SK-N-SH (cell line): ENCODE measurements at regions not wholly inside any gene's neighbourhood (a gene's known extent, or its start where the extent isn't known, plus 50 kb on each side); places are given as distances from the start of the nearest gene placed in this dataset.

Experiments used
- CTCF ChIA-PET: fragments of 300-600, 350-600 bp; formaldehyde crosslinking; extraction: SDS; loops from one replicate; lab custom pipeline; 2021; lab: Yijun Ruan, JAX
- POLR2A ChIA-PET: fragments of 350-600 bp; sonication (Branson Sonifier 250); formaldehyde crosslinking; extraction: SDS; loops from one replicate; lab custom pipeline; 2020; ENCODE audit warnings: antibody characterized with exemption, inconsistent platforms; lab: Yijun Ruan, JAX
- DNase-seq: peaks from one replicate; pipeline ENCODE4 v3.0.0; 2012
- H2AFZ ChIP-seq: fragments of 200-600 bp; sonication (generic); 2 replicates; pipeline ENCODE4 v1.8.1; 2016; ENCODE audit warnings: antibody characterized with exemption, mild to moderate bottlenecking, low read depth
- H3F3A ChIP-seq: fragments of 200-600 bp; sonication (generic); replicated peaks from 2 replicates; pipeline ENCODE3; 2016; ENCODE audit warnings: antibody characterized with exemption, mild to moderate bottlenecking; ENCODE audit not compliant: insufficient read depth
- H3K27ac ChIP-seq, 2 experiments: fragments of 200-500 bp in 1 of 2; fragments of 200-600 bp in 1 of 2; sonication (Bioruptor generic) in 1 of 2; sonication (generic), shearing (Covaris generic) in 1 of 2; 2 replicates each; pipeline versions ENCODE4 v1.5.1 to v1.6.1; 2014 to 2016; ENCODE audit warnings: low read depth in 2 of 2, inconsistent platforms in 1 of 2, low read length in 1 of 2, mild to moderate bottlenecking in 1 of 2, mixed read lengths in 1 of 2
- H3K27me3 ChIP-seq: fragments of 200-600 bp; sonication (generic), shearing (Covaris generic); 2 replicates; pipeline ENCODE4 v1.6.1; 2016; ENCODE audit warnings: mixed run types; ENCODE audit not compliant: insufficient read depth
- H3K36me3 ChIP-seq, 2 experiments: fragments of 200-500 bp in 1 of 2; fragments of 200-600 bp in 1 of 2; sonication (Bioruptor generic) in 1 of 2; sonication (generic) in 1 of 2; replicated peaks in 1 of 2; 2 replicates each; pipeline versions ENCODE3 to v1.5.1; 2014 to 2016; ENCODE audit warnings: low read length in 1 of 2, mild to moderate bottlenecking in 1 of 2; ENCODE audit not compliant: insufficient read depth in 2 of 2, control insufficient read depth in 1 of 2
- H3K4me1 ChIP-seq, 2 experiments: fragments of 200-500 bp in 1 of 2; fragments of 200-600 bp in 1 of 2; sonication (Bioruptor generic) in 1 of 2; sonication (generic), shearing (Covaris generic) in 1 of 2; 2 replicates each; pipeline versions ENCODE4 v1.5.1 to v1.6.1; 2014 to 2016; ENCODE audit warnings: low read depth in 1 of 2, low read length in 1 of 2, mixed run types in 1 of 2; ENCODE audit not compliant: insufficient read depth in 2 of 2, control insufficient read depth in 1 of 2
- H3K4me2 ChIP-seq: fragments of 200-600 bp; sonication (generic), shearing (Covaris generic); 2 replicates; pipeline ENCODE4 v1.6.1; 2017; ENCODE audit warnings: mixed run types
- H3K4me3 ChIP-seq, 2 experiments: fragments of 200-500 bp in 1 of 2; fragments of 200-600 bp in 1 of 2; sonication (Bioruptor generic) in 1 of 2; sonication (generic), shearing (Covaris generic) in 1 of 2; 2 replicates each; pipeline versions ENCODE4 v1.5.1 to v1.8.1; 2014 to 2016; ENCODE audit warnings: low read depth in 2 of 2, inconsistent platforms in 1 of 2, low read length in 1 of 2, mild to moderate bottlenecking in 1 of 2, mixed read lengths in 1 of 2, moderate library complexity in 1 of 2
- H3K79me2 ChIP-seq: fragments of 200-600 bp; sonication (generic); 2 replicates; pipeline ENCODE4 v1.8.1; 2017; ENCODE audit warnings: mild to moderate bottlenecking; ENCODE audit not compliant: insufficient read depth
- H3K9ac ChIP-seq: fragments of 200-600 bp; sonication (generic); 2 replicates; pipeline ENCODE4 v1.6.1; 2017; ENCODE audit warnings: mixed run types
- H3K9me2 ChIP-seq: fragments of 200-600 bp; sonication (generic); 2 replicates; pipeline ENCODE4 v1.6.1; 2017; ENCODE audit warnings: mixed run types
- H3K9me3 ChIP-seq: fragments of 200-600 bp; sonication (generic); 2 replicates; pipeline ENCODE4 v1.6.1; 2017; ENCODE audit warnings: mixed run types, mild to moderate bottlenecking, moderate library complexity
- H4K20me1 ChIP-seq: fragments of 200-600 bp; sonication (generic); 2 replicates; pipeline ENCODE4 v1.6.1; 2017; ENCODE audit warnings: mild to moderate bottlenecking, mixed run types; ENCODE audit not compliant: insufficient read depth
- EZH2phosphoT487 ChIP-seq: fragments of 200-600 bp; sonication (generic); IDR thresholded peaks from 2 replicates; pipeline ENCODE4 v1.6.1; 2017; ENCODE audit warnings: low read depth, mixed run types, mild to moderate bottlenecking, antibody characterized with exemption, moderate library complexity, borderline replicate concordance
- FOSL2 ChIP-seq: IDR thresholded peaks from 2 replicates; pipeline ENCODE4 v1.4.0; 2012; ENCODE audit warnings: low read depth, mild to moderate bottlenecking, moderate library complexity, borderline replicate concordance
- FOXJ3 ChIP-seq: sonication (generic); formaldehyde crosslinking; IDR thresholded peaks from 2 replicates; pipeline ENCODE4 v1.5.1; 2020; ENCODE audit warnings: mild to moderate bottlenecking, missing genetic modification reagents
- GABPA ChIP-seq: IDR thresholded peaks from 2 replicates; pipeline ENCODE4 v1.4.0; 2012; ENCODE audit warnings: low read depth, mild to moderate bottlenecking
- NFIC ChIP-seq: IDR thresholded peaks from 2 replicates; pipeline ENCODE4 v1.4.0; 2012; ENCODE audit warnings: borderline replicate concordance
- NRF1 ChIP-seq: IDR thresholded peaks from 2 replicates; pipeline ENCODE4 v1.6.1; 2012; ENCODE audit warnings: low read depth, mild to moderate bottlenecking, low read length
- POLR2AphosphoS5 ChIP-seq: IDR thresholded peaks from 2 replicates; pipeline ENCODE4 v1.6.1; 2012; ENCODE audit warnings: low read depth, low read length
- RAD21 ChIP-seq: IDR thresholded peaks from 2 replicates; pipeline ENCODE4 v1.6.1; 2012; ENCODE audit warnings: mild to moderate bottlenecking, low read length
- TEAD4 ChIP-seq: IDR thresholded peaks from 2 replicates; pipeline ENCODE4 v1.4.0; 2012; ENCODE audit warnings: mild to moderate bottlenecking, borderline replicate concordance; ENCODE audit not compliant: insufficient read depth
- USF1 ChIP-seq: IDR thresholded peaks from 2 replicates; pipeline ENCODE4 v1.4.0; 2012; ENCODE audit warnings: low read depth, borderline replicate concordance
- ZBTB33 ChIP-seq: IDR thresholded peaks from 2 replicates; pipeline ENCODE4 v1.4.0; 2012; ENCODE audit warnings: low read depth, borderline replicate concordance
- WGBS: methylation state at CpG from one replicate; pipeline ENCODE4 v1.1.6; 2017; ENCODE audit warnings: low lambda C conversion rate; 5-methylcytosine and 5-hydroxymethylcytosine counted together

- TF ChIP-seq FOSL2 (no peak), TEAD4 (no peak), NRF1 (no peak), NFIC (no peak), USF1 (no peak)
These were observed 98.9 kb upstream of the ST8SIA2 start (continued) for GRCh38 chr15:92294759-92295158.

- H4K20me1 ChIP-seq, result no peaks in the 10 kb centered on the region
- no peaks in the 10 kb centered on the region for H3K9me2 ChIP-seq
- TF ChIP-seq POLR2AphosphoS5, result no peak
- TF ChIP-seq GABPA, result no peak
- no peak for TF ChIP-seq FOSL2
- TF ChIP-seq RAD21, result no peak
- no peak for TF ChIP-seq ZBTB33
- TF ChIP-seq EZH2phosphoT487, result no peak
- TF ChIP-seq USF1, result no peak
- TF ChIP-seq FOXJ3 (CRISPR knock-in tag), result no peak
- TF ChIP-seq, all 33 proteins: peak for 0
- H3K4me3 ChIP-seq, result no peak overlapping the region
- H3K36me3 ChIP-seq, result no peaks in the 10 kb centered on the region
- POLR2A ChIA-PET, result no interaction called here
- H3K9me3 ChIP-seq, result no peaks in the 10 kb centered on the region
- no peak for DNase-seq
- H3K27me3 ChIP-seq, result no peaks in the 10 kb centered on the region
- no peaks in the 10 kb centered on the region for H3F3A ChIP-seq
- H3K4me1 ChIP-seq, result no peaks in the 10 kb centered on the region; a peak in 1 of 4 replicates
- no peak overlapping the region for H3K4me2 ChIP-seq
- WGBS, result 16% methylated on average over 8 of the region's 12 CpGs
- CTCF ChIA-PET, result interaction anchor here (0.6 to 1.4 kb wide), 3 partner anchors 12 to 25 kb away, joined by 3 to 4 read pairs (median 3); no protein-coding TSS in a partner anchor
- no peak overlapping the region for H2AFZ ChIP-seq
- H3K27ac ChIP-seq, result no peak overlapping the region
- H3K9ac ChIP-seq, result no peak overlapping the region
- no peaks in the 10 kb centered on the region for H3K79me2 ChIP-seq
These were observed 89.3 kb upstream of the ST8SIA2 start for GRCh38 chr15:92304223-92304975.
